OCI-LY1 (cell line): ENCODE measurements at regions not wholly inside any gene's neighbourhood (a gene's known extent, or its start where the extent isn't known, plus 50 kb on each side); places are given as distances from the start of the nearest gene placed in this dataset.
"Not testable (repeated sequence)": the region's sequence is repeated elsewhere in the genome, so short reads cannot be mapped to it uniquely, and the experiment has no call there.

Experiments used
- H2AFZ ChIP-seq: fragments of 200-600 bp; sonication (generic), shearing (Covaris generic); 2 replicates; pipeline ENCODE4 v1.6.0; 2014; ENCODE audit warnings: antibody characterized with exemption, mild to moderate bottlenecking, low read length
- H3F3A ChIP-seq: fragments of 200-600 bp; sonication (generic), shearing (Covaris generic); 2 replicates; pipeline ENCODE4 v1.6.0; 2014; ENCODE audit warnings: mild to moderate bottlenecking, antibody characterized with exemption, low read length, moderate library complexity; ENCODE audit not compliant: insufficient read depth
- H3K27ac ChIP-seq: fragments of 200-600 bp; sonication (generic); 2 replicates; pipeline ENCODE4 v1.5.1; 2014; ENCODE audit warnings: low read length, mixed run types, mild to moderate bottlenecking, low read depth; ENCODE audit not compliant: poor library complexity, severe bottlenecking
- H3K27me3 ChIP-seq: fragments of 200-600 bp; sonication (generic); 2 replicates; pipeline ENCODE4 v1.6.0; 2014; ENCODE audit warnings: antibody characterized with exemption, mild to moderate bottlenecking, low read length, moderate library complexity; ENCODE audit not compliant: insufficient read depth
- H3K36me3 ChIP-seq: fragments of 200-600 bp; sonication (generic); 2 replicates; pipeline ENCODE4 v1.6.1; 2014; ENCODE audit warnings: mild to moderate bottlenecking, antibody characterized with exemption, low read length, moderate library complexity, mixed read lengths; ENCODE audit not compliant: insufficient read depth
- H3K4me1 ChIP-seq: fragments of 200-600 bp; sonication (generic); 2 replicates; pipeline ENCODE4 v1.5.1; 2014; ENCODE audit warnings: mild to moderate bottlenecking, low read length, moderate library complexity; ENCODE audit not compliant: insufficient read depth, severe bottlenecking
- H3K4me2 ChIP-seq: fragments of 200-600 bp; sonication (generic), shearing (Covaris generic); 2 replicates; pipeline ENCODE4 v1.6.1; 2014; ENCODE audit warnings: low read length
- H3K4me3 ChIP-seq: fragments of 200-600 bp; sonication (generic); 2 replicates; pipeline ENCODE4 v1.5.1; 2014; ENCODE audit warnings: low read length, low read depth, mild to moderate bottlenecking, mixed read lengths; ENCODE audit not compliant: poor library complexity, severe bottlenecking
- H3K79me2 ChIP-seq: fragments of 200-600 bp; shearing (Covaris generic); 2 replicates; pipeline ENCODE4 v1.6.1; 2016; ENCODE audit warnings: mixed run types, low read length, mixed read lengths; ENCODE audit not compliant: insufficient read depth
- H3K9ac ChIP-seq: fragments of 200-600 bp; sonication (generic), shearing (Covaris generic); 2 replicates; pipeline ENCODE4 v1.6.1; 2014; ENCODE audit warnings: mild to moderate bottlenecking, low read length, mixed read lengths
- H3K9me2 ChIP-seq: fragments of 200-600 bp; sonication (generic), shearing (Covaris generic); 2 replicates; pipeline ENCODE4 v1.6.1; 2014; ENCODE audit warnings: low read depth, mild to moderate bottlenecking, low read length, mixed read lengths
- H3K9me3 ChIP-seq: fragments of 200-600 bp; shearing (Covaris generic); 2 replicates; pipeline ENCODE4 v1.6.1; 2014; ENCODE audit warnings: low read length, mixed read lengths
- H4K20me1 ChIP-seq: fragments of 200-600 bp; sonication (generic), shearing (Covaris generic); 2 replicates; pipeline ENCODE4 v1.6.0; 2016; ENCODE audit warnings: mild to moderate bottlenecking, low read length; ENCODE audit not compliant: insufficient read depth

DNA sequence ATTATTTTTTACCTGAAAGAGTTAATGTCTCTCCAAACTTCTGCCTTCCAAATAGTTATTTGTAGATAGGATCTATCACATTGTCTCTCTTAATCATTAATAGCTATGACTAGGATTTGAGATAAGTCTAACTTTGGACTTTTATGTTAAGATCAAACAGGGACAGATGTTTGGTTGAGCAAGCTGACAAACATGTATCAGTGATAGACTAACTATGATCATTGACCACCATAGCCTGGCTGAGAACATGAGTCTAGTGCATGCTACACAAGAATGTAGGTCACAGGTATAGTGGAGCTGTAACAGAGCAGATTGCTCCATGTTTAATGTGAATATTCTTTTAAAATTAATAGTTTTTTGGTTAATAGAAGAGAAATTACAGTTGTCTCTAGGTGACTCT is 52.0 kb downstream of the SYT15B start:
- not testable (repeated sequence) for H2AFZ ChIP-seq, H3K79me2 ChIP-seq, H3K4me3 ChIP-seq, H3K9me2 ChIP-seq, H3K4me2 ChIP-seq, H3K9me3 ChIP-seq, H3K36me3 ChIP-seq, H3K27me3 ChIP-seq, H3K9ac ChIP-seq, H3F3A ChIP-seq, H4K20me1 ChIP-seq, H3K27ac ChIP-seq, H3K4me1 ChIP-seq

DNA sequence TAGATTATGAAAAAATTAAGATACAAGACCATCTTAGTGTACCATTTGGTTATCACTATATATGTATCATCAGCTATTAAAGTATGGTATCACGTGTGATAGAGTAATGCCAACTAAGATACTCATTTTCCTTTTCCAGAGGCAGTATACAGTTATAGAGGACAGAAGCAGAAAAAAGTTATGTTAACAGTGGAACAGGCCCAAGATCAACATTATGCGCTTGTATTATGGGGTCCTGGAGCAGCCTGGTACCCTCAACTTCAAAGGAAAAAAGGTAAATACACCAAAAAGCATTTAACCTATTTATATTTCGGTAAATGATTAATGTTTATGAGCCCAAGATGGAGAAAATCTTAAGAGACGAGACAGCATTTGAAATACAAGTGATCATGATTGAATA is 52.9 kb downstream of the SYT15B start:
- H3K79me2 ChIP-seq, H3K36me3 ChIP-seq, H3K9me3 ChIP-seq, H3K9ac ChIP-seq, H4K20me1 ChIP-seq, H3K4me3 ChIP-seq, H3K4me2 ChIP-seq, H3K4me1 ChIP-seq, H2AFZ ChIP-seq, H3F3A ChIP-seq, H3K27me3 ChIP-seq, H3K27ac ChIP-seq, H3K9me2 ChIP-seq: not testable (repeated sequence)

- Histone ChIP-seq H3K4me3 (peak overlapping the region; percentile 57), H3K4me2 (peak overlapping the region; percentile 58)
- not testable (repeated sequence) for H3K27ac ChIP-seq, H4K20me1 ChIP-seq, H3K4me1 ChIP-seq, H3K9me2 ChIP-seq, H3K9me3 ChIP-seq, H3K27me3 ChIP-seq, H3K9ac ChIP-seq, H3K79me2 ChIP-seq, H2AFZ ChIP-seq, H3K36me3 ChIP-seq, H3F3A ChIP-seq
These were observed 57.5 kb downstream of the SYT15B start for GRCh38 chr10:47705698-47706414.

- not testable (repeated sequence) for H3K4me3 ChIP-seq, H3K79me2 ChIP-seq, H3K27me3 ChIP-seq, H3K4me1 ChIP-seq, H2AFZ ChIP-seq, H3K9ac ChIP-seq, H4K20me1 ChIP-seq, H3K9me2 ChIP-seq, H3K9me3 ChIP-seq, H3K27ac ChIP-seq, H3K36me3 ChIP-seq, H3K4me2 ChIP-seq, H3F3A ChIP-seq
These were observed 62.1 kb downstream of the SYT15B start for GRCh38 chr10:47701285-47701684.

- H3K9me3 ChIP-seq, H3K9me2 ChIP-seq, H3K4me3 ChIP-seq, H3K79me2 ChIP-seq, H3K9ac ChIP-seq, H3K27ac ChIP-seq, H3K4me2 ChIP-seq, H3K27me3 ChIP-seq, H3K36me3 ChIP-seq, H3F3A ChIP-seq, H4K20me1 ChIP-seq, H3K4me1 ChIP-seq, H2AFZ ChIP-seq: not testable (repeated sequence)
These were observed 63.5 kb downstream of the SYT15B start for GRCh38 chr10:47699854-47700253.

GRCh38 chr10:47696170-47696569 is 67.2 kb downstream of the SYT15B start:
- not testable (repeated sequence) for H3K9me3 ChIP-seq, H3F3A ChIP-seq, H3K4me2 ChIP-seq, H3K27me3 ChIP-seq, H3K27ac ChIP-seq, H4K20me1 ChIP-seq, H2AFZ ChIP-seq, H3K36me3 ChIP-seq, H3K4me3 ChIP-seq, H3K9me2 ChIP-seq, H3K9ac ChIP-seq, H3K79me2 ChIP-seq, H3K4me1 ChIP-seq

- H3K9ac ChIP-seq, H3F3A ChIP-seq, H3K4me1 ChIP-seq, H3K9me3 ChIP-seq, H3K79me2 ChIP-seq, H3K27ac ChIP-seq, H3K9me2 ChIP-seq, H4K20me1 ChIP-seq, H2AFZ ChIP-seq, H3K4me2 ChIP-seq, H3K27me3 ChIP-seq, H3K4me3 ChIP-seq, H3K36me3 ChIP-seq: not testable (repeated sequence)
These were observed 68.2 kb downstream of the SYT15B start for GRCh38 chr10:47695149-47695548.

GRCh38 chr10:47690304-47690703 is 73.1 kb downstream of the SYT15B start:
- H4K20me1 ChIP-seq, H3K9me2 ChIP-seq, H3K9me3 ChIP-seq, H3F3A ChIP-seq, H3K36me3 ChIP-seq, H3K27me3 ChIP-seq, H3K27ac ChIP-seq, H3K9ac ChIP-seq, H3K79me2 ChIP-seq, H3K4me2 ChIP-seq, H3K4me1 ChIP-seq, H2AFZ ChIP-seq, H3K4me3 ChIP-seq: not testable (repeated sequence)
